ENCODE measurements at regions not wholly inside any gene's neighbourhood (a gene's known extent, or its start where the extent isn't known, plus 50 kb on each side); places are given as distances from the start of the nearest gene placed in this dataset.

DNA sequence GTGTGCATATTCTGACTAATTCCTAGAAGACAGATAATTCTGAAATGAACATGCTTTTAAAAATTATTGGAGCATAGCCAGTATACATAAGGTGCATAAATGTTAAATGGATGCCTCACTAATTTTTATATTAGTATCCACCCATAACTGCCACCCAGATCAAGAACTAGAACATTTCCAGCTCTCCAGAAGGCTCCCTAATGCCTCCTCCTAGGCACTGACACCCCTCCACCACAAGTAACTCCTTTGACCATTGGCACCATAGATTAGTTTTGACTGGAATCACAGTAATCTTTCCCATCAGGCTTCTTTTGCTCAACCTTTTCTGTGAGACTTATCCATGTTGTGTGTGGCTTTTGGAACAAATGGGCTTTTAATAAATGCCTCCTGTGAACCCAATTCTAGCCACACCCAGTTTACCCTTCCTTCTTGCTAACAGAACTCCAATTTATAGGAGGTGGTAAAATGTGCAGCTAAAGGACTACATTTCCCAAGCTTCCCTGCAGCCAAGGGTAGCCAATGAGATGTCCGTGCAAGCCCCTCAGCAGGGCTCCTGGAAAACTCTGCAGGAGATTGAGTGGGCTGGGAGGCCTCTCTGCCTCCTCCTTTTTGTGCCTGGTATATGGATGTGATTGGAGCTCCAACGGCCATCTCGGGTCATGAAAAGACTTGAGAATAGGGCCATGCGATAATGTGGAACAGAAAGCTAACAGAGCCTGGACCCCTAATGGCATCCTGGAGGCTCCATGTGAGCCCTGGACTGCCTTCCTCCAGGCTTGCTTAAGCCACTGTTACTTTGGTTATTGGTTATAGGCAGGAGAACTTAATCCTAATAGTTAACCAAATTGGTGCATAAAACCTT lies 322.6 kb upstream of the TLE3 start:
- no peak overlapping the region for H3K27ac ChIP-seq (ENCODE audit: low read depth in 2 of 2, low read length in 1 of 2)
- 75 to 79% methylated on average over 4 of the region's 4 CpGs for WGBS, 2 donors
- peaks cover 0 to 3% of the 10 kb centered on the region in 2 donors for H3K27me3 ChIP-seq (ENCODE audit: control insufficient read depth in 1 of 2, insufficient read depth in 2 of 2, low read length in 2 of 2)

DNA sequence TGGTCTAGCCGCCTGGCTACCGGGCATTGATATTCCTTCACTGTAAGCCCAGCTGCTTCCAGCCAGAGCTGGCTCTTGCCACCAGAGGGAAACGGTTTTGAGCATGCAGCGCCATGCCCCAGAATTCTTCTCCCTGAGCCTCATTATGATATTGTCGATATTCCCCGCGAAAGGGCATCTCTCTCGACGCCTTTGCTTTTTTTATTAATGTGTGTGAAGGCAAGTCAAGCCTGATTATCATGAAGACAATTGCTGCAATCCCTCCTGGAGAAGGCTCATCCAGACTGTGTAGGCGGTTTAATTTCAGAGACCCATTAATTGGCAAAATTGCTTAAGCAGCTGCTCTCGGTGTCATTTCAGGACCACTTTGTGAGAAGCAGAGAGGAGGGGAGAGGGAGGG lies 321.2 kb upstream of the TLE3 start:
- no peak overlapping the region for H3K4me3 ChIP-seq (ENCODE audit: low read depth in 1 of 2, low read length in 2 of 2)
- no peak overlapping the region for H3K27ac ChIP-seq (ENCODE audit: low read depth in 2 of 2, low read length in 1 of 2)
- H3K27me3 ChIP-seq (ENCODE audit: control insufficient read depth in 1 of 2, insufficient read depth in 2 of 2, low read length in 2 of 2) = peaks cover 0 to 3% of the 10 kb centered on the region in 2 donors
- H3K36me3 ChIP-seq (ENCODE audit: control insufficient read depth in 2 of 2, insufficient read depth in 2 of 2, low read length in 1 of 2) = no peaks in the 10 kb centered on the region
- WGBS, 2 donors = 83 to 87% methylated on average over 11 of the region's 11 CpGs
- peaks cover 0 to 5% of the 10 kb centered on the region in 2 donors for H3K9me3 ChIP-seq (ENCODE audit: control insufficient read depth in 2 of 2, insufficient read depth in 1 of 2, low read depth in 1 of 2, low read length in 1 of 2)
- H3K4me1 ChIP-seq (ENCODE audit: control insufficient read depth in 2 of 2, insufficient read depth in 2 of 2, low read length in 1 of 2) = no peaks in the 10 kb centered on the region

More for the DNA sequence above, 322.6 kb upstream of the TLE3 start:
- H3K4me3 ChIP-seq (ENCODE audit: low read depth in 1 of 2, low read length in 2 of 2) = no peak overlapping the region
- H3K36me3 ChIP-seq (ENCODE audit: control insufficient read depth in 2 of 2, insufficient read depth in 2 of 2, low read length in 1 of 2) = no peaks in the 10 kb centered on the region
- no peaks in the 10 kb centered on the region for H3K4me1 ChIP-seq (ENCODE audit: control insufficient read depth in 2 of 2, insufficient read depth in 2 of 2, low read length in 1 of 2)
- H3K9me3 ChIP-seq (ENCODE audit: control insufficient read depth in 2 of 2, insufficient read depth in 1 of 2, low read depth in 1 of 2, low read length in 1 of 2) = peaks cover 0 to 5% of the 10 kb centered on the region in 2 donors

DNA sequence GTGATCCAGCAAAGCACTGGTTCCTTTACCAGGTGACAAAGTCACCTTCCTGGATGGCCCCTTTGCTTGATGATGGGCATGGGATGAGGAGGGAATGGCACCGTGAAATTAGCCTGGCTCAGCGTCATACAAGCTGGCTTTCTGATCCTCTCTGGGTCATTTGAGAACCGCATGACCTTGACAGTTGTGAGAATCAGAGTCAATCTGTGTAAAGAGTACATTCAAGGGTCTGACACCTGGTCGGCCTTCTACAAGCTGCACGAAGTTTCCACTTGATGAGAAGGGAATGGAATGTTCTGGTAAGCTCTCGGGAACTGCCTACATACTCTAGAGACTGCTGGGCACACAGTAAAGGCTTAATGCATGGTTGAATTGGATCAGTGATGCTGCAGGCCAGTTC lies 319.8 kb upstream of the TLE3 start:
- no peak overlapping the region for H3K4me3 ChIP-seq (ENCODE audit: low read depth in 1 of 2, low read length in 2 of 2)
- WGBS, 2 donors = 82 to 91% methylated on average over 6 of the region's 6 CpGs
- peaks cover 0 to 5% of the 10 kb centered on the region in 2 donors for H3K9me3 ChIP-seq (ENCODE audit: control insufficient read depth in 2 of 2, insufficient read depth in 1 of 2, low read depth in 1 of 2, low read length in 1 of 2)
- no peaks in the 10 kb centered on the region for H3K4me1 ChIP-seq (ENCODE audit: control insufficient read depth in 2 of 2, insufficient read depth in 2 of 2, low read length in 1 of 2)
- peaks cover 0 to 3% of the 10 kb centered on the region in 2 donors for H3K27me3 ChIP-seq (ENCODE audit: control insufficient read depth in 1 of 2, insufficient read depth in 2 of 2, low read length in 2 of 2)
- H3K36me3 ChIP-seq (ENCODE audit: control insufficient read depth in 2 of 2, insufficient read depth in 2 of 2, low read length in 1 of 2) = no peaks in the 10 kb centered on the region
- H3K27ac ChIP-seq (ENCODE audit: low read depth in 2 of 2, low read length in 1 of 2) = no peak overlapping the region

GRCh38 chr15:70416829-70417228 lies 319.1 kb upstream of the TLE3 start:
- H3K4me1 ChIP-seq (ENCODE audit: control insufficient read depth in 2 of 2, insufficient read depth in 2 of 2, low read length in 1 of 2) = no peaks in the 10 kb centered on the region
- H3K4me3 ChIP-seq (ENCODE audit: low read depth in 1 of 2, low read length in 2 of 2) = no peak overlapping the region
- H3K9me3 ChIP-seq (ENCODE audit: control insufficient read depth in 2 of 2, insufficient read depth in 1 of 2, low read depth in 1 of 2, low read length in 1 of 2) = peaks cover 0 to 5% of the 10 kb centered on the region in 2 donors
- 72 to 75% methylated on average over 2 of the region's 2 CpGs for WGBS, 2 donors
- no peak overlapping the region for H3K27ac ChIP-seq (ENCODE audit: low read depth in 2 of 2, low read length in 1 of 2)
- H3K36me3 ChIP-seq (ENCODE audit: control insufficient read depth in 2 of 2, insufficient read depth in 2 of 2, low read length in 1 of 2) = no peaks in the 10 kb centered on the region
- H3K27me3 ChIP-seq (ENCODE audit: control insufficient read depth in 1 of 2, insufficient read depth in 2 of 2, low read length in 2 of 2) = peaks cover 0 to 3% of the 10 kb centered on the region in 2 donors

DNA sequence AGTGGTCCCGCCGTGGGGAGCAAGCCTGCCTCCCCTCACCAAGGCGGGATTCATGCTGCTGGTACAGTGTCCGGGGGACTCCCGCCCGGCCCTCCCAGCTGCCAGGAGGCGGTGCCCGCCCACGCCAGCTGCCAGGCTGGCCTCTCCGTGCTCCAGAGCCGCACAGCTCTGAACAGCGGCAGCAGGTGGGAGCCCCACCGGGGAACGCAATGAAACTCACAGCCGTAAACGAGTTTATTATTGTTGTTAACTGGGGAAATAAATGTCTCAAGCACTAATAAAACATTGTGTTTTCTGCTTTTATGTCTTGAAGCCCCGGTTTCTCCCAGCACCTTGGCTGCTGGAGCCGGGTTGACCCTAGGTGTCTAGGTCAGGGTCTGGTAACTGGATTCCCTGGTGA lies 317.7 kb upstream of the TLE3 start:
- Histone ChIP-seq H3K4me3 (ENCODE audit: low read depth in 1 of 2, low read length in 2 of 2) (no peak overlapping the region), H3K4me1 (ENCODE audit: control insufficient read depth in 2 of 2, insufficient read depth in 2 of 2, low read length in 1 of 2) (no peaks in the 10 kb centered on the region), H3K9me3 (ENCODE audit: control insufficient read depth in 2 of 2, insufficient read depth in 1 of 2, low read depth in 1 of 2, low read length in 1 of 2) (peaks cover 0 to 5% of the 10 kb centered on the region in 2 donors), H3K27me3 (ENCODE audit: control insufficient read depth in 1 of 2, insufficient read depth in 2 of 2, low read length in 2 of 2) (peaks cover 0 to 3% of the 10 kb centered on the region in 2 donors), H3K27ac (ENCODE audit: low read depth in 2 of 2, low read length in 1 of 2) (no peak overlapping the region), H3K36me3 (ENCODE audit: control insufficient read depth in 2 of 2, insufficient read depth in 2 of 2, low read length in 1 of 2) (no peaks in the 10 kb centered on the region)
- WGBS, 2 donors = 80 to 90% methylated on average over 18 of the region's 18 CpGs

DNA sequence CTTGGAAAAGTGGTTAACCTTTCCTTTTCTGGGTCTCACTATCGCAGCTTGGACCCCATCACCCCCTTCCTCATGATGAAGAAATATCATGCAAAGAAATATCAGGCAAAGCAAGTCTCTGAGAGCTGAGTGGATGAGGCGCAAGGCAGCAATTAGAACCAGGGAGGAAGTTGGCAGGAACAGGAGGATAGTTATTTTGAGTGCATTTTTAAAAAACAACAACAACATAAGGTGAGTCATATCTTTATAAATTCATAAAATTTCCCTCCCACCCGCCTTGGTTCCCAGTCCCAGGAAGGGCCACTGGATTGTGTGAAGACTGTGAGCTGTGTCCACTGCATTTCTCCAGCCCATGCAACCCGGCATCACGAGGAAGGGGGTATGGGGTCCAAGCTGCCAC lies 316.9 kb upstream of the TLE3 start:
- WGBS, 2 donors = 85 to 88% methylated on average over 5 of the region's 5 CpGs
- no peak overlapping the region for H3K27ac ChIP-seq (ENCODE audit: low read depth in 2 of 2, low read length in 1 of 2)
- no peaks in the 10 kb centered on the region for H3K36me3 ChIP-seq (ENCODE audit: control insufficient read depth in 2 of 2, insufficient read depth in 2 of 2, low read length in 1 of 2)
- peaks cover 0 to under 1% of the 10 kb centered on the region in 2 donors for H3K27me3 ChIP-seq (ENCODE audit: control insufficient read depth in 1 of 2, insufficient read depth in 2 of 2, low read length in 2 of 2)
- no peaks in the 10 kb centered on the region for H3K4me1 ChIP-seq (ENCODE audit: control insufficient read depth in 2 of 2, insufficient read depth in 2 of 2, low read length in 1 of 2)
- H3K4me3 ChIP-seq (ENCODE audit: low read depth in 1 of 2, low read length in 2 of 2) = no peak overlapping the region
- H3K9me3 ChIP-seq (ENCODE audit: control insufficient read depth in 2 of 2, insufficient read depth in 1 of 2, low read depth in 1 of 2, low read length in 1 of 2) = peaks cover 3 to 5% of the 10 kb centered on the region in 2 donors

DNA sequence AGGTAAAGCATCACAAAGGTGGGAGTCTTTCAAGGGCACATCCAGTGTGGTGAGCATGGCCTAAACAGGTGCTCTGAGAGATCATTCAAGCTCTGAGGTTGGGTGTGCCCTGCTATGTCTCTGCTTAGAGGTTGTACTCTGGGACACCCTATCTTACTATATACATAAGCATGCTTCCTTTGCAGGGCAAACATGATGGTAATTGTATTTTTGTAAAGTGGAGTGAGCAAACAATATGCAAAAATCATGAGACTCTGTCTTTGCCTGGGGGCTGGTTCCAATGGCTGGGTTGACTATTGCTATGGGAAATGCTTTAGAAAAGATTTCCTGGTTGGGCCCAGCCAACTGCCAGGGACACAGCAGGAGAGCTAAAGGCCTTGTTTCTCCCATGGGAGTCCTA lies 315.1 kb upstream of the TLE3 start:
- Histone ChIP-seq H3K27me3 (ENCODE audit: control insufficient read depth in 1 of 2, insufficient read depth in 2 of 2, low read length in 2 of 2) (no peaks in the 10 kb centered on the region), H3K4me1 (ENCODE audit: control insufficient read depth in 2 of 2, insufficient read depth in 2 of 2, low read length in 1 of 2) (no peaks in the 10 kb centered on the region), H3K9me3 (ENCODE audit: control insufficient read depth in 2 of 2, insufficient read depth in 1 of 2, low read depth in 1 of 2, low read length in 1 of 2) (peaks cover 5 to 6% of the 10 kb centered on the region in 2 donors), H3K27ac (ENCODE audit: low read depth in 2 of 2, low read length in 1 of 2) (no peak overlapping the region), H3K4me3 (ENCODE audit: low read depth in 1 of 2, low read length in 2 of 2) (no peak overlapping the region), H3K36me3 (ENCODE audit: control insufficient read depth in 2 of 2, insufficient read depth in 2 of 2, low read length in 1 of 2) (no peaks in the 10 kb centered on the region)

- WGBS, 2 donors = 76 to 89% methylated on average over 10 of the region's 10 CpGs
- Histone ChIP-seq H3K27ac (ENCODE audit: low read depth in 2 of 2, low read length in 1 of 2) (no peak overlapping the region), H3K27me3 (ENCODE audit: control insufficient read depth in 1 of 2, insufficient read depth in 2 of 2, low read length in 2 of 2) (no peaks in the 10 kb centered on the region), H3K36me3 (ENCODE audit: control insufficient read depth in 2 of 2, insufficient read depth in 2 of 2, low read length in 1 of 2) (no peaks in the 10 kb centered on the region), H3K4me3 (ENCODE audit: low read depth in 1 of 2, low read length in 2 of 2) (no peak overlapping the region), H3K4me1 (ENCODE audit: control insufficient read depth in 2 of 2, insufficient read depth in 2 of 2, low read length in 1 of 2) (no peaks in the 10 kb centered on the region), H3K9me3 (ENCODE audit: control insufficient read depth in 2 of 2, insufficient read depth in 1 of 2, low read depth in 1 of 2, low read length in 1 of 2) (peaks cover 6% of the 10 kb centered on the region in 2 donors)
Measured at GRCh38 chr15:70411143-70411863, 313.6 kb upstream of the TLE3 start.

DNA sequence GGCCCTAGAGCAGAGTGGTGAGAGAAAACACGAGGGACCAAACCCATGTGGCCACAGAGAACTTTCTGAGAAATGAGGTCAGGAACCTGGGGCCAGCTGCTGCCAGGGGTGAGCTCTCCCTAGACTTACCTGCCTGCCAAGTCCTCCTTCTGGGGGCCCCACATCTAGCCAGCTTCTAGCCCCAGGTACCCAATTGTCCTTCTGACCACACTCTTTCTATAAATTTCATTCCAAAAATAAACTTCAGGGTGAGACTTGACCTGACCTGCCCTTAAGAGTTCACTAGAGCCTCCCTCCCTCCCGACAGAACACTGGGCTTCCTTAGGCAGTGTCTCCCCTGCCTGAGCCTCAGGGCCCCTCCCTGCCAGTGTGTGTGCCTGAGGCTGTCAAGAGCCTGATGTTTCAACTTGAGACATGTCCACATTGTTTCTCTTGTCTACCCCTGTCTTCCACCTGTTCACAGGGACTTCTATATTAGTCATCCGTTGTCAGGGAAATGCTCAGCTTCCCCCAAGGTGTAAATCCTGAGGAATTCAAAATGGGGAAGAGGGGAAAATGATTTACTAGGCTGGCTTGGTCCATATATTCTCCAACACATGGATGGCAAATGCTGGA lies 312.8 kb upstream of the TLE3 start:
- 39 to 61% methylated on average over 3 of the region's 3 CpGs for WGBS, 2 donors
- H3K27me3 ChIP-seq (ENCODE audit: control insufficient read depth in 1 of 2, insufficient read depth in 2 of 2, low read length in 2 of 2) = no peaks in the 10 kb centered on the region
- H3K9me3 ChIP-seq (ENCODE audit: control insufficient read depth in 2 of 2, insufficient read depth in 1 of 2, low read depth in 1 of 2, low read length in 1 of 2) = peaks cover 4 to 6% of the 10 kb centered on the region in 2 donors

More for the DNA sequence above, 312.8 kb upstream of the TLE3 start:
- Histone ChIP-seq H3K4me3 (ENCODE audit: low read depth in 1 of 2, low read length in 2 of 2) (no peak overlapping the region), H3K4me1 (ENCODE audit: control insufficient read depth in 2 of 2, insufficient read depth in 2 of 2, low read length in 1 of 2) (no peaks in the 10 kb centered on the region), H3K36me3 (ENCODE audit: control insufficient read depth in 2 of 2, insufficient read depth in 2 of 2, low read length in 1 of 2) (no peaks in the 10 kb centered on the region), H3K27ac (ENCODE audit: low read depth in 2 of 2, low read length in 1 of 2) (no peak overlapping the region)

Data from esophagus (tissue), 2 donors.